Adrenal gland (tissue), 9 donors: ENCODE measurements at regions not wholly inside any gene's neighbourhood (a gene's known extent, or its start where the extent isn't known, plus 50 kb on each side); places are given as distances from the start of the nearest gene placed in this dataset.

Experiments used
- DNase-seq, 7 donors: peaks; one replicate each; pipeline ENCODE4 v3.0.0-alpha.2; 2019 to 2020
- H3K27ac ChIP-seq, 5 donors: fragments of 200-600 bp; sonication (generic) in 4 of 5; 1 replicate in 3 of 5; 2 replicates in 2 of 5; pipeline versions ENCODE4 v1.5.1 to v1.8.0; 2016 to 2020; ENCODE audit warnings: mild to moderate bottlenecking in 1 of 5
- H3K27me3 ChIP-seq: fragments of 200-600 bp; 2 replicates; pipeline ENCODE4 v1.8.0; 2021
- H3K36me3 ChIP-seq, 2 donors: fragments of 200-600 bp; replicated peaks in 1 of 2; 1 replicate in 1 of 2; 2 replicates in 1 of 2; pipeline versions ENCODE4 v1.5.1 to v1.8.0; 2018 to 2022
- H3K4me1 ChIP-seq, 2 donors: fragments of 200-600 bp; replicated peaks in 1 of 2; 1 replicate in 1 of 2; 2 replicates in 1 of 2; pipeline versions ENCODE4 v1.5.1 to v1.8.0; 2018 to 2021
- H3K4me3 ChIP-seq, 4 donors: fragments of 200-600 bp; sonication (generic) in 3 of 4; one replicate each; pipeline ENCODE4 v1.5.1; 2016 to 2018
- H3K9me3 ChIP-seq, 3 donors: fragments of 200-600 bp; sonication (generic) in 1 of 3; replicated peaks in 1 of 3; 1 replicate in 2 of 3; 2 replicates in 1 of 3; pipeline versions ENCODE4 v1.5.1 to v1.8.0; 2016 to 2021
- CTCF ChIP-seq, 6 experiments: fragments of 450-650 bp in 4 of 6; fragments of 200-600 bp in 2 of 6; sonication (generic) in 1 of 6; IDR thresholded peaks; 1 replicate in 5 of 6; 2 replicates in 1 of 6; pipeline versions ENCODE4 v1.5.1 to v1.8.0; 2016 to 2021; ENCODE audit warnings: antibody characterized with exemption in 6 of 6, mild to moderate bottlenecking in 2 of 6, moderate library complexity in 1 of 6
- POLR2A ChIP-seq, 2 donors: fragments of 450-650 bp; IDR thresholded peaks; one replicate each; pipeline ENCODE4 v1.6.1; 2017; ENCODE audit warnings: antibody characterized with exemption in 2 of 2, mild to moderate bottlenecking in 2 of 2, moderate library complexity in 1 of 2
- WGBS, 4 donors: extraction: QIAGEN DNeasy Blood & Tissue Kit in 2 of 4; methylation state at CpG; one replicate each; pipeline versions ENCODE4 v1.1.5 to v1.1.7; 2013 to 2017; 5-methylcytosine and 5-hydroxymethylcytosine counted together
- intact Hi-C, 2 donors: fragments of 100-400 bp; cut with DNase I; formaldehyde crosslinking; loops; one replicate each; pipeline versions ENCODE4 v1.14.1 to v1.15.0; 2022 to 2023
- donor health status: healthy with polysubstance abuse.
- donor health status: Bipolar disorder and iron deficiency.
- donor health status: DM: yes; HTN: yes; CAD: no.
- donor health status: DM: no; HTN: no; CAD: no.
- donor health status: DM: no; HTN: no; CAD: no.

DNA sequence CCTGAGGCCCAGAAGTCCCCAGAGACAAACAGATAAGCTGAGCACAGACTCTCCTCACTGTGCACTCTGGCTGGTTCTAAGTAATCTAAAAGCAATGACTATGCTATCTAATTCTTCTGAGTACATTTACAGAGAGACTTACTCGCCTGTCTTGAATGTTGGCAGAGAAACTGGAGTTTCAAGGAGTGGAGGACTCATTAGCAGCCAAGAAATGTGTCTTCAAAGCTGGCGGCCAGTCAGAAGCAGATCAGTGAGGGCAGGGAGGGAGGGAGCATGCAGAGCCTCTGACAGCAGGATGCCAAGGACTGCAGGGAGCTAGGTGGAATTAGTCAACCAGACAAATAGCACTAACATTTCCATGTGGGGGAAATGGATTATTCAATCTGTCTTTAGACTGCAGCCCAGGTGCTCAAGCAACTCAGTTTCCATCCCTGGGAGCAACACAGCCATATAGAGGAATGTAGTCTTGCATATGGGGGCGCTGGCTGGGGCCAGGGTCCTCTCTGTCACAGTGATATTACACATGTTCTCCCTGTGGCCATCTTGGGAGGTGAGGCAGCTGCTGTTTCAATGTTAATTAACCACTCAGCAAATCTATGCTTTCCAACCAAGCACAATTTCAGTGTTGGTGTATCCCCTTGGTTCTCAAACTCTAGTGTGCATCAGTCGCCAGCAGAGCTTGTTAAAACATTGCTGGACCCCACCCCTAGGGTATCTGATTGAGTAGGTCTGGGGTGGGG lies 97.9 kb downstream of the CCNA1 start:
- Histone ChIP-seq H3K27ac (peak overlapping the region in 1 of 5 donors; percentile 58), H3K4me3 (no peak overlapping the region), H3K9me3 (no peaks in the 10 kb centered on the region), H3K36me3 (no peaks in the 10 kb centered on the region), H3K27me3 (no peaks in the 10 kb centered on the region), H3K4me1 (no peaks in the 10 kb centered on the region)
- 36 to 51% (median 40%) methylated on average over 4 of the region's 4 CpGs for whole genome bisulfite sequencing, 4 donors
- peak in 2 of 7 donors; percentile 2 to 26 for DNase-seq
- intact Hi-C loops = no loop called here
- no peak for TF ChIP-seq POLR2A (IDR thresholded peaks at IDR 0.05)
- TF ChIP-seq CTCF (IDR thresholded peaks at IDR 0.05) = no peak

DNA sequence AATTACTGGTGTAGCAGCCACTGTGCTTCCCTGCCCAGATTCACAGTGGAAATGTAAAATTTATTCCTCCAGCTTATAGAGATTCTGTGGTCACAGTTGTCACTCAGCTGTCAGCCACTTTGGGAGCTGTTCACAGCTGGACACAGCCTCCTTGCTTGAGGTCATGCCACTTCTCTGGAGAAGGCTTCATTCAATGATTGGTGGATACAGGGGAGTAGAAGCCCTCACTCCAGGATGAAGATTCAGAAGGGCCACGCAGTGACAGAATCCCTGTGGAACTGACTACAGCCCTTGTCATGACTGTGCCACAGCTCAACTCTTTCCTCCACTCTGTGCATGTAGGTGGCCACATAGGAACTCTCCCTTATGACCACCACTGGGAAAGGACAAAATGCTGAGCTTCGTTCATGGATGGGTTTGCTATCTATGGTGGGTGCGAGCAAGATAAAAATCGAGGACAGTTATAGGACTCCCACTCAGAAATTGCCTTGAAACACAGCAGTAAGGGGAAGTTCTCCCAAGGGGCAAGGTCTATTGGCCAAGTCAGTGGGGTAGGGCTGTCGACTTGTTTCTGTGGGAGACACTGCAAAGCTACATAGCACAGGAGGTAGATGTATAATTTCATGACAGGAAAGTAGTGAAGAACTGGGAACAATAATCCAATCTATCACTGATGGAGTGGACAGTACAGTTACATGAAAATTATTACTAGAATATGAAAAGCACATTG lies 98.7 kb downstream of the CCNA1 start:
- H3K27me3 ChIP-seq = no peaks in the 10 kb centered on the region
- H3K4me1 ChIP-seq = no peaks in the 10 kb centered on the region
- H3K36me3 ChIP-seq = no peaks in the 10 kb centered on the region
- WGBS, 4 donors = 62 to 69% (median 67%) methylated on average over 5 of the region's 5 CpGs
- no peak for DNase-seq
- H3K27ac ChIP-seq = peak overlapping the region in 1 of 5 donors; percentile 58
- intact Hi-C loops = no loop called here
- no peaks in the 10 kb centered on the region for H3K9me3 ChIP-seq
- TF ChIP-seq POLR2A (IDR thresholded peaks at IDR 0.05) (no peak), CTCF (IDR thresholded peaks at IDR 0.05) (no peak)
- H3K4me3 ChIP-seq = no peak overlapping the region

DNA sequence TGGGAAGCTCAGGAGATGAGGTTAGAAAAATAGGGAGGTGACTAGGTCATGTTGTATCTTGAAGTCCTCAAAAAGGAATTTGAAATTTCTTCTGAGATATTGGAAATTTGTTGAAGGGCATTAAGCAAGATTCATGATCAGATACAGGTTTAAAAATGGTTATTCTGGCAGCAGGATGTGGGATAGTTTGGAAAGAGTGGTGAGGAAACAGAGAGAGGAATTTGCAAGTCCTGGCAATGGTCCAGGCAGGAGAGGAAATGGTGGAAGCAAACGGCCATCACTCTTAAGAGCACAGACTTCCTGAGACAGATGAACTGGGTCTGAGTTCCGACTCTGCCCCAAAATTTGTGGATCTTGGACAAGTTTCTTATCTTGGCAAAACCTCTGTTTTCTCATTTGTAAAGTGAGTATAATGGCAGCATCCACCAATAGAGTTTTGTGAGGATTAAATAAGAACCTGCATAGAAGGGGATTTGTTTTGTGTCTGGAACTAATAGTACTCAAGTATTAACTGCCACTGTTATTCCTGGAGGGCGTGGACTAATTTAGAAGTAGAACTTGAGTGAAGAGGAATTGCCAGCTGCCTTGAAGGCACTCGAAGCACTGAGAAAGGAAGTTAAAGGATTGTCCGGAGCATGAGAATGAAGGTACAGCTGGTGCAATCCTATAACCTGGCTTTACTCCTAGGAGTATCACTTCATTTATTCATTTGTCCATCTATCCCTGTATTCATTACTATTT lies 99.6 kb downstream of the CCNA1 start:
- Histone ChIP-seq H3K4me3 (no peak overlapping the region), H3K4me1 (no peaks in the 10 kb centered on the region), H3K9me3 (no peaks in the 10 kb centered on the region), H3K27ac (peak overlapping the region in 1 of 5 donors; percentile 65), H3K27me3 (no peaks in the 10 kb centered on the region), H3K36me3 (no peaks in the 10 kb centered on the region)
- TF ChIP-seq POLR2A (IDR thresholded peaks at IDR 0.05) = no peak
- no peak for TF ChIP-seq CTCF (IDR thresholded peaks at IDR 0.05)
- peak; percentile 15 to 57 (median 23) for DNase-seq
- WGBS, 4 donors = 29 to 46% (median 37%) methylated on average over 5 of the region's 5 CpGs
- intact Hi-C loops = no loop called here

GRCh38 chr13:36533806-36534205 lies 101.5 kb downstream of the CCNA1 start:
- H3K9me3 ChIP-seq = peaks cover 0 to 9% (median 0%) of the 10 kb centered on the region in 3 donors
- DNase-seq = no peak
- no peak overlapping the region for H3K27ac ChIP-seq
- H3K27me3 ChIP-seq = no peaks in the 10 kb centered on the region
- no peaks in the 10 kb centered on the region for H3K36me3 ChIP-seq
- TF ChIP-seq CTCF (IDR thresholded peaks at IDR 0.05) = no peak
- no peak for TF ChIP-seq POLR2A (IDR thresholded peaks at IDR 0.05)
- WGBS, 4 donors = 59 to 78% (median 66%) methylated on average over 2 of the region's 2 CpGs
- intact Hi-C loops = no loop called here
- no peak overlapping the region for H3K4me3 ChIP-seq
- H3K4me1 ChIP-seq = no peaks in the 10 kb centered on the region
